HEK293 (cell line): ENCODE measurements at regions not wholly inside any gene's neighbourhood (a gene's known extent, or its start where the extent isn't known, plus 50 kb on each side); places are given as distances from the start of the nearest gene placed in this dataset.

ENCODE experiments used
- CTCF ChIA-PET: fragments of 350-600 bp; formaldehyde crosslinking; extraction: SDS; loops from one replicate; lab custom pipeline; 2021; ENCODE audit warnings: antibody characterized with exemption; lab: Yijun Ruan, JAX
- POLR2A ChIA-PET: fragments of 300-600 bp; formaldehyde crosslinking; extraction: SDS; loops from one replicate; lab custom pipeline; 2020; ENCODE audit warnings: antibody characterized with exemption, inconsistent platforms; lab: Yijun Ruan, JAX
- H3K27ac ChIP-seq: fragments of 200-500 bp; sonication (Bioruptor generic); 2 replicates; pipeline ENCODE4 v1.5.1; 2014; ENCODE audit warnings: low read depth, low read length, control low read depth, inconsistent platforms; ENCODE audit errors: extremely low read depth
- H3K36me3 ChIP-seq, 2 experiments: fragments of 200-500 bp in 1 of 2; sonication (Bioruptor generic) in 1 of 2; 1 replicate in 1 of 2; 2 replicates in 1 of 2; pipeline ENCODE4 v1.5.1; 2014 to 2017; ENCODE audit warnings: inconsistent platforms in 2 of 2, low read length in 2 of 2; ENCODE audit not compliant: control insufficient read depth in 2 of 2, insufficient read depth in 1 of 2
- H3K4me1 ChIP-seq: fragments of 200-500 bp; sonication (Bioruptor generic); 2 replicates; pipeline ENCODE4 v1.5.1; 2014; ENCODE audit warnings: mild to moderate bottlenecking, low read length, inconsistent platforms; ENCODE audit not compliant: control insufficient read depth, insufficient read depth
- H3K4me3 ChIP-seq: 2 replicates; pipeline ENCODE4 v1.5.1; 2011; ENCODE audit warnings: low read depth, mild to moderate bottlenecking, control low read depth, low read length, moderate library complexity
- H3K9me3 ChIP-seq: fragments of 200-500 bp; sonication (Bioruptor generic); 2 replicates; pipeline ENCODE4 v1.5.1; 2014; ENCODE audit warnings: low read depth, low read length, inconsistent platforms; ENCODE audit not compliant: control insufficient read depth, insufficient read depth
- GLIS2 ChIP-seq: fragments of 450-650 bp; formaldehyde crosslinking; IDR thresholded peaks from 2 replicates; pipeline ENCODE4 v1.5.1; 2016; ENCODE audit warnings: missing biosample characterization, missing genetic modification characterization
- KLF10 ChIP-seq: fragments of 450-650 bp; IDR thresholded peaks from 2 replicates; pipeline ENCODE4 v1.5.1; 2018; ENCODE audit warnings: missing biosample characterization, mild to moderate bottlenecking, missing genetic modification characterization
- SCRT2 ChIP-seq: fragments of 450-650 bp; formaldehyde crosslinking; IDR thresholded peaks from 2 replicates; pipeline ENCODE4 v1.5.1; 2016; ENCODE audit warnings: missing biosample characterization, missing genetic modification characterization
- ZFP3 ChIP-seq: fragments of 450-650 bp; formaldehyde crosslinking; IDR thresholded peaks from 2 replicates; pipeline ENCODE4 v1.5.1; 2016; ENCODE audit warnings: low read depth, missing biosample characterization, missing genetic modification characterization
- ZIC2 ChIP-seq: fragments of 450-650 bp; formaldehyde crosslinking; IDR thresholded peaks from 2 replicates; pipeline ENCODE4 v1.5.1; 2016; ENCODE audit warnings: missing biosample characterization, missing genetic modification characterization
- ZNF169 ChIP-seq: fragments of 450-650 bp; formaldehyde crosslinking; IDR thresholded peaks from 2 replicates; pipeline ENCODE4 v1.5.1; 2016; ENCODE audit warnings: missing biosample characterization, missing genetic modification characterization
- ZNF292 ChIP-seq: fragments of 450-650 bp; formaldehyde crosslinking; IDR thresholded peaks from 2 replicates; pipeline ENCODE4 v1.5.1; 2016; ENCODE audit warnings: low read depth, missing biosample characterization, missing genetic modification characterization, borderline replicate concordance
- ZNF354C ChIP-seq: fragments of 450-650 bp; formaldehyde crosslinking; IDR thresholded peaks from 2 replicates; pipeline ENCODE4 v1.5.1; 2016; ENCODE audit warnings: missing biosample characterization, missing genetic modification characterization, low read depth, borderline replicate concordance
- ZNF404 ChIP-seq: fragments of 450-650 bp; formaldehyde crosslinking; IDR thresholded peaks from 2 replicates; pipeline ENCODE4 v1.5.1; 2017; ENCODE audit warnings: missing biosample characterization, missing genetic modification characterization
- ZNF426 ChIP-seq: fragments of 450-650 bp; formaldehyde crosslinking; IDR thresholded peaks from 2 replicates; pipeline ENCODE4 v1.5.1; 2017; ENCODE audit warnings: missing biosample characterization, missing genetic modification characterization, mild to moderate bottlenecking, inconsistent platforms, moderate library complexity
- ZNF473 ChIP-seq: fragments of 450-650 bp; formaldehyde crosslinking; IDR thresholded peaks from 2 replicates; pipeline ENCODE4 v1.5.1; 2017; ENCODE audit warnings: missing biosample characterization, missing genetic modification characterization
- ZNF530 ChIP-seq: fragments of 450-650 bp; formaldehyde crosslinking; IDR thresholded peaks from 2 replicates; pipeline ENCODE4 v1.5.1; 2016; ENCODE audit warnings: low read depth, missing biosample characterization, missing genetic modification characterization
- ZNF549 ChIP-seq: fragments of 450-650 bp; IDR thresholded peaks from 2 replicates; pipeline ENCODE4 v1.5.1; 2018; ENCODE audit warnings: missing biosample characterization, missing genetic modification characterization, mild to moderate bottlenecking, inconsistent platforms, moderate library complexity
- ZNF610 ChIP-seq: fragments of 450-650 bp; formaldehyde crosslinking; IDR thresholded peaks from 2 replicates; pipeline ENCODE4 v1.5.1; 2016; ENCODE audit warnings: missing biosample characterization, missing genetic modification characterization, borderline replicate concordance
- ZXDB ChIP-seq: fragments of 450-650 bp; formaldehyde crosslinking; IDR thresholded peaks from 2 replicates; pipeline ENCODE4 v1.5.1; 2016; ENCODE audit warnings: missing biosample characterization, missing genetic modification characterization
- TF ChIP-seq, protein P1 (sequence below): fragments of 450-650 bp; formaldehyde crosslinking; IDR thresholded peaks from 2 replicates; pipeline ENCODE4 v1.5.1; 2016; ENCODE audit warnings: missing biosample characterization, missing genetic modification characterization
- TF ChIP-seq, protein P2 (sequence below): fragments of 450-650 bp; formaldehyde crosslinking; IDR thresholded peaks from 2 replicates; pipeline ENCODE4 v1.5.1; 2016; ENCODE audit warnings: missing biosample characterization, missing genetic modification characterization
- TF ChIP-seq, protein P3 (sequence below): fragments of 450-650 bp; formaldehyde crosslinking; IDR thresholded peaks from 2 replicates; pipeline ENCODE4 v1.5.1; 2016; ENCODE audit warnings: missing biosample characterization, missing genetic modification characterization

DNA sequence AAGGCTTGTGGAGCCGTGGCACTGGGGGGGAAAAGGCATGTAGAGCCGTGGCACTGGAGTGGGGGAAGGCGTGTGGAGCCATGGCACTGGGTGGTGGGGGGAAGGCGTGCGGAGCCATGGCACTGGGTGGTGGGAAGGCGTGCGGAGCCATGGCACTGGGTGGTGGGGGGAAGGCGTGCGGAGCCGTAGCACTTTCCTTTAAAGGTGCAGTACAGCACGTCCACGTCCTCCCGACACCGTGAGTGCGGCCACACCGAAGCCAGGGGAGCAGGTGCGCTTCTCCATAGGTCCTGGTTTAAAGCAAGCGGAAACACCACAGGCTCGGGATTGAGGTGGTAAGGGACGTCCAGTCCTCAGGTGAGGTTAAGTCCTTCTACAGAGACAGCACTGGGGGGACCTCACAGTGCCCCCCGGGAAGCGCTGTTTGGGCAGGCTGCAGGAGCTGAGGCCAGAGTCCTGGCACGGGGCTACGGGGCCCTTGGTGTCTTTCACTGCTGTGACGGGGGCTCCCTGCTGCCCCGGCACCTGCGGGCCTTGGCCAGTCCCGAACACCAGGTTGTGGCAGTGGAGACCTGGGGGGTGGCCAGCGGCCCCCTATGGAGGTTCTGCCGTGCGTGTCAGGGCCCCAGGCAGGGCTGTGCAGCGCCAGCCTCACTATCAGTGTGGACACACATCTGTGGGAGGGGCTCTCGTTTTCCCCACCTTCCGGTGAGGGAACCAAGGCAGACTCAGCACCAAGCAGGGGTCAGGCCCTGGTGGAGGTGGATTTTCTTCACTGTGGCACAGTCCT, 93.0 kb upstream of the CTDP1 start:
- Histone ChIP-seq H3K4me1 (no peaks in the 10 kb centered on the region), H3K36me3 (no peaks in the 10 kb centered on the region), H3K9me3 (no peaks in the 10 kb centered on the region), H3K27ac (no peak overlapping the region), H3K4me3 (no peak overlapping the region)
- TF ChIP-seq ZNF549 (tag by site-specific recombination) = no peak
- 0 out of 2 replicates have a peak, but pooled peaks have one; percentile 22 for TF ChIP-seq GLIS2 (tag by site-specific recombination)
- TF ChIP-seq ZNF426 (tag by site-specific recombination) = no peak
- TF ChIP-seq ZNF610 (tag by site-specific recombination) = no peak
- CTCF ChIA-PET = no interaction called here
- POLR2A ChIA-PET = no interaction called here

DNA sequence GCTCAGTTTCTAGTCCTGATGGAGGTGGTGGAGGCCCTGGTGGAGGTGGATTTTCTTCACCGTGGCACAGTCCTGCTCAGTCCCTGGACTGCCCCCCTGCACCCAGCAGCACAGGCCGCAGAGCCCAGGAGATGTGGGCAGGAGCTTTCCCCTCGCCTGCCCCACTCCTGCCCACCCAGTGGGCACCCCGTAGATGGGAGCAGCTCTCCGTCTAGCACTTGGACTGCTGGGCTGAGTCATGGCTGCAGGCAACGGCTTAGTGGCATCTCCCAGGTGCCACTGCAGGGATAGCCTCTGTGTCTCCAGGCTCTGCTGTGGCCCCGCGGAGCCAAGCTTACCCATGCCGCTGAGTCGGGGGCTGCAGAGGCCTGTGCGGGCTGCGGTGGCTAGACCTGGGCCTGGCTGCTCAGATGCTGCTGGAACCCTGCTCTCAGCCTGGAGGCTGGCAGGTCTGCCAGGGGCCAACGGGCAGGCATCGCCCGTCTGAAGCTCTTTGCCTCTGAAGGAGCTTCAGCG, 92.3 kb upstream of the CTDP1 start:
- H3K9me3 ChIP-seq = no peaks in the 10 kb centered on the region
- no peaks in the 10 kb centered on the region for H3K36me3 ChIP-seq
- H3K4me1 ChIP-seq = no peaks in the 10 kb centered on the region
- POLR2A ChIA-PET = no interaction called here
- no peak overlapping the region for H3K4me3 ChIP-seq
- CTCF ChIA-PET = no interaction called here
- TF ChIP-seq, protein P1, sequence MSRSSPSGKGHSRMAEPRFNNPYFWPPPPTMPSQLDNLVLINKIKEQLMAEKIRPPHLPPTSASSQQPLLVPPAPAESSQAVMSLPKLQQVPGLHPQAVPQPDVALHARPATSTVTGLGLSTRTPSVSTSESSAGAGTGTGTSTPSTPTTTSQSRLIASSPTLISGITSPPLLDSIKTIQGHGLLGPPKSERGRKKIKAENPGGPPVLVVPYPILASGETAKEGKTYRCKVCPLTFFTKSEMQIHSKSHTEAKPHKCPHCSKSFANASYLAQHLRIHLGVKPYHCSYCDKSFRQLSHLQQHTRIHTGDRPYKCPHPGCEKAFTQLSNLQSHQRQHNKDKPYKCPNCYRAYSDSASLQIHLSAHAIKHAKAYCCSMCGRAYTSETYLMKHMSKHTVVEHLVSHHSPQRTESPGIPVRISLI (tag by site-specific recombination) = no peak
- no peak for TF ChIP-seq ZNF473 (tag by site-specific recombination)
- TF ChIP-seq ZNF354C (tag by site-specific recombination) = no peak
- no peak for TF ChIP-seq ZNF530 (tag by site-specific recombination)
- 0 out of 2 replicates have a peak, but pooled peaks have one; percentile 8 for TF ChIP-seq ZIC2
- H3K27ac ChIP-seq = no peak overlapping the region

DNA sequence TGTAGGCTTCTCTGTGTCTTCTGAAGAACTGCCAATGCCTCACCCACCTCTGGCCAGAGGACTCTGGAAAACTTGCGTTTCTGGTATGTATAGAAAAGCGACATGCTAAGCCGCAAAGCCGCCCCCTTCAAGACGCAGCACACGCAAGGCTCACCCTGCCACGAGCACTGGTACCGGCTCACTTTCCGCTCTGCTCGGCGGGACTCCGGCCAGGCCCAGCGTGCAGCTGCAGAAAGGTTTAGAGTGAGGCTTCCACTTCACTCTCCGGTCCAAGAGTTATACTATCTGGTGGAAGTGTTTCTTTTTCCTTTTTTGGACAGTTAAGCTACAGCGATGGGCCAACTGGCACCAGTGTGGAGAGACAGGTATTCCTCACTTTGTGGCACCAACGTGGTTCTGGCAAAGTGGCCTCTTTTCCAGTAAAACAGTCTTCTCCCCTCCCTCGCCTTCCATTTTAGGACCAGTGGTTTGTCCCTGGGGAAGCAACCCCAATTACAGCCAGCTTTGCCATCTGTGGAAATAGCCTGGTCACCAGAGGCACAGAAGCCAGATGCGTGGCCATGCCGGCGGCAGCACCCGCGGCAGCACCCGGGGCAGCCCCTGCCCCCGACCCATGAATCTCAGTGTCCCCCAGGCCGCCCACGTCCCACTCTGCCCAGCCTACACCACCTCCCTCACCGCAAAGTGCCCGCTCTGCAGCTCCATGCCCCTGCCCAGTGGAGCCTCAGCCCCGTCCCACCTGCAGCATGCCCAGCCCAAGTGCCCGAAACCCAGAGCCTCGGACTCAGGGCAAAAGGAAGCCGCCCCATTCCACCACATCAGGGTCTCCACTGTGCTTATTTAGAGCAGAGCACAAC, 91.6 kb upstream of the CTDP1 start:
- TF ChIP-seq ZFP3 (no peak), ZNF292 (tag by site-specific recombination) (no peak), KLF10 (tag by site-specific recombination) (no peak), SCRT2 (no peak), ZNF404 (tag by site-specific recombination) (no peak), ZXDB (tag by site-specific recombination) (no peak), ZNF169 (tag by site-specific recombination) (no peak)
- TF ChIP-seq, protein P2, sequence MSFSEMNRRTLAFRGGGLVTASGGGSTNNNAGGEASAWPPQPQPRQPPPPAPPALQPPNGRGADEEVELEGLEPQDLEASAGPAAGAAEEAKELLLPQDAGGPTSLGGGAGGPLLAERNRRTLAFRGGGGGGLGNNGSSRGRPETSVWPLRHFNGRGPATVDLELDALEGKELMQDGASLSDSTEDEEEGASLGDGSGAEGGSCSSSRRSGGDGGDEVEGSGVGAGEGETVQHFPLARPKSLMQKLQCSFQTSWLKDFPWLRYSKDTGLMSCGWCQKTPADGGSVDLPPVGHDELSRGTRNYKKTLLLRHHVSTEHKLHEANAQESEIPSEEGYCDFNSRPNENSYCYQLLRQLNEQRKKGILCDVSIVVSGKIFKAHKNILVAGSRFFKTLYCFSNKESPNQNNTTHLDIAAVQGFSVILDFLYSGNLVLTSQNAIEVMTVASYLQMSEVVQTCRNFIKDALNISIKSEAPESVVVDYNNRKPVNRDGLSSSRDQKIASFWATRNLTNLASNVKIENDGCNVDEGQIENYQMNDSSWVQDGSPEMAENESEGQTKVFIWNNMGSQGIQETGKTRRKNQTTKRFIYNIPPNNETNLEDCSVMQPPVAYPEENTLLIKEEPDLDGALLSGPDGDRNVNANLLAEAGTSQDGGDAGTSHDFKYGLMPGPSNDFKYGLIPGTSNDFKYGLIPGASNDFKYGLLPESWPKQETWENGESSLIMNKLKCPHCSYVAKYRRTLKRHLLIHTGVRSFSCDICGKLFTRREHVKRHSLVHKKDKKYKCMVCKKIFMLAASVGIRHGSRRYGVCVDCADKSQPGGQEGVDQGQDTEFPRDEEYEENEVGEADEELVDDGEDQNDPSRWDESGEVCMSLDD = no peak
- TF ChIP-seq, protein P3, sequence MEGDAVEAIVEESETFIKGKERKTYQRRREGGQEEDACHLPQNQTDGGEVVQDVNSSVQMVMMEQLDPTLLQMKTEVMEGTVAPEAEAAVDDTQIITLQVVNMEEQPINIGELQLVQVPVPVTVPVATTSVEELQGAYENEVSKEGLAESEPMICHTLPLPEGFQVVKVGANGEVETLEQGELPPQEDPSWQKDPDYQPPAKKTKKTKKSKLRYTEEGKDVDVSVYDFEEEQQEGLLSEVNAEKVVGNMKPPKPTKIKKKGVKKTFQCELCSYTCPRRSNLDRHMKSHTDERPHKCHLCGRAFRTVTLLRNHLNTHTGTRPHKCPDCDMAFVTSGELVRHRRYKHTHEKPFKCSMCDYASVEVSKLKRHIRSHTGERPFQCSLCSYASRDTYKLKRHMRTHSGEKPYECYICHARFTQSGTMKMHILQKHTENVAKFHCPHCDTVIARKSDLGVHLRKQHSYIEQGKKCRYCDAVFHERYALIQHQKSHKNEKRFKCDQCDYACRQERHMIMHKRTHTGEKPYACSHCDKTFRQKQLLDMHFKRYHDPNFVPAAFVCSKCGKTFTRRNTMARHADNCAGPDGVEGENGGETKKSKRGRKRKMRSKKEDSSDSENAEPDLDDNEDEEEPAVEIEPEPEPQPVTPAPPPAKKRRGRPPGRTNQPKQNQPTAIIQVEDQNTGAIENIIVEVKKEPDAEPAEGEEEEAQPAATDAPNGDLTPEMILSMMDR = no peak
- H3K36me3 ChIP-seq = no peaks in the 10 kb centered on the region
- H3K27ac ChIP-seq = no peak overlapping the region
- no peaks in the 10 kb centered on the region for H3K9me3 ChIP-seq
- POLR2A ChIA-PET = no interaction called here
- H3K4me1 ChIP-seq = no peaks in the 10 kb centered on the region
- CTCF ChIA-PET = interaction anchor here (0.6 kb wide), 1 partner anchor 86 kb away, joined by 3 read pairs; no protein-coding TSS in a partner anchor
- no peak overlapping the region for H3K4me3 ChIP-seq
